ENCODE measurements at regions not wholly inside any gene's neighbourhood (a gene's known extent, or its start where the extent isn't known, plus 50 kb on each side); places are given as distances from the start of the nearest gene placed in this dataset.

- TF ChIP-seq CTCF (IDR thresholded peaks at IDR 0.05; ENCODE audit: control insufficient read depth, extremely low read depth, insufficient read depth) = no peak
- no peak overlapping the region for H3K4me3 ChIP-seq (ENCODE audit: low read depth, low read length)
- DNase-seq (ENCODE audit: low read depth) = no peak
Measured at GRCh38 chr5:110940136-110940535, 131.4 kb upstream of the TSLP start.

GRCh38 chr5:110945874-110946436, 125.6 kb upstream of the TSLP start:
- no peak for DNase-seq (ENCODE audit: low read depth)
- H3K4me3 ChIP-seq (ENCODE audit: low read depth, low read length) = no peak overlapping the region
- TF ChIP-seq CTCF (IDR thresholded peaks at IDR 0.05; ENCODE audit: control insufficient read depth, extremely low read depth, insufficient read depth) = no peak

GRCh38 chr5:110951373-110951791, 120.1 kb upstream of the TSLP start:
- no peak overlapping the region for H3K4me3 ChIP-seq (ENCODE audit: low read depth, low read length)
- DNase-seq (ENCODE audit: low read depth) = no peak
- TF ChIP-seq CTCF (IDR thresholded peaks at IDR 0.05; ENCODE audit: control insufficient read depth, extremely low read depth, insufficient read depth) = no peak

GRCh38 chr5:110956280-110956912, 115.1 kb upstream of the TSLP start:
- no peak overlapping the region for H3K4me3 ChIP-seq (ENCODE audit: low read depth, low read length)
- no peak for TF ChIP-seq CTCF (IDR thresholded peaks at IDR 0.05; ENCODE audit: control insufficient read depth, extremely low read depth, insufficient read depth)
- no peak for DNase-seq (ENCODE audit: low read depth)

- no peak for DNase-seq (ENCODE audit: low read depth)
- no peak for TF ChIP-seq CTCF (IDR thresholded peaks at IDR 0.05; ENCODE audit: control insufficient read depth, extremely low read depth, insufficient read depth)
- no peak overlapping the region for H3K4me3 ChIP-seq (ENCODE audit: low read depth, low read length)
Measured at GRCh38 chr5:110956913-110957813, 114.3 kb upstream of the TSLP start.

DNA sequence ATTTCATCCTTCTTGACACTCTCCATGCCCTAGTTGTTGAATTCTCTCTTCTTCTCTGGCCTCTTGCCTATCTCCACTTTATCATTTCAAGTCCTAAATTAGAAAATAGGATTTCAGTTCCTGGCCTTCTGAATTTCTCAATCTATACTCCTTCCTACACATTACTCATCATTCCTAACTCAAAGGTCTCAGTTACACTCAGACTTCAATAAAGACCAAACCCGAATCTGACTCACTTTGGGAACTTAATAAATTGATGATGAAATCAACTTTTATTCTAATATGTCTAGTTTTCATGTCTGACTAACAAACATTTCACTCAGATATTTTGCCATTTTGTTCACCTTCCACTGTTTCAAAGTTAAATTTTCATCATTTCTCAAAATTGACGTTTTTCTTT, 113.6 kb upstream of the TSLP start:
- no peak for TF ChIP-seq CTCF (IDR thresholded peaks at IDR 0.05; ENCODE audit: control insufficient read depth, extremely low read depth, insufficient read depth)
- no peak for DNase-seq (ENCODE audit: low read depth)
- no peak overlapping the region for H3K4me3 ChIP-seq (ENCODE audit: low read depth, low read length)
